ENCODE measurements at regions not wholly inside any gene's neighbourhood (a gene's known extent, or its start where the extent isn't known, plus 50 kb on each side); places are given as distances from the start of the nearest gene placed in this dataset.
"Not testable (repeated sequence)": the region's sequence is repeated elsewhere in the genome, so short reads cannot be mapped to it uniquely, and the experiment has no call there.

- peak; percentile 33 for DNase-seq
These were observed 291.7 kb upstream of the GATB start for GRCh38 chr4:152052451-152053057.

DNA sequence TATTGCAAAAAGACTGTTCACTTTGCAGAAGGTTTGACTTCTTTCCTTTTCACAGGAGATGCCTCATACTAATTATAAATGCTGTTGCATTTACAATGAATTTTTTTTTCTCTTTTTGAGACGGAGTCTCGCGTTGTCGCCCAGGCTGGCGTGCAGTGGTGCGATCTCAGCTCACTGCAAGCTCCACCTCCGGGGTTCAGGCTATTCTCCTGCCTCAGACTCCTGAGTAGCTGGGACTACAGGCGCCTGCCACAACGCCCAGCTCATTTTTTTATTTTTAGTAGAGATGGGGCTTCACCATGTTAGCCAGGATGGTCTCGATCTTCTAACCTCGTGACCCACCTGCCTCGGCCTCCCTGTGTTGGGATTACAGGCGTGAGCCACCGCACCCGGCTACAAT lies 290.5 kb upstream of the GATB start:
- DNase-seq, result not testable (repeated sequence)

DNA sequence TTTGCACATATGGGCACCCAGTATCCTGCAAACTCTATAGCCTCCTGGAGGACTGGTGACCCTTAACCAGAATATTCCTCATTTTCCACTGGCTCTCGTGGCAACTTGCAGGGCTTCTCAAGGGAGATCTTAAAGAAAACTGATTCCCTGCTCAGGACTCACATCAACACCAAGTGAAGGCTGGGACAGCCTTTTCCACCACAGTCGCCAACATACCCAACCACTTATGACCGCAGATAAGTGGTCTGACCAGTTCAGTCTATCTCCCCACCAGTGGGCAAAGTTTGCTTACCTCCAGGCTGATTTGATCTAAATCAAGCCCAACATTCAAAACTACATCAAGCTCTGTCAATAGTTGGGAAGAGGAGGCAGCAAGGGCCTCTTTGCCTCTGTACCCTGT lies 289.3 kb upstream of the GATB start:
- no peak for DNase-seq

GRCh38 chr4:152047451-152047850 lies 286.6 kb upstream of the GATB start:
- DNase-seq, result no peak

- DNase-seq, result peak; percentile 35
These were observed 285.2 kb upstream of the GATB start for GRCh38 chr4:152045807-152046571.

- DNase-seq, result no peak
These were observed 284.6 kb upstream of the GATB start for GRCh38 chr4:152045449-152045806.

- no peak for DNase-seq
These were observed 283.7 kb upstream of the GATB start for GRCh38 chr4:152044331-152045036.

DNA sequence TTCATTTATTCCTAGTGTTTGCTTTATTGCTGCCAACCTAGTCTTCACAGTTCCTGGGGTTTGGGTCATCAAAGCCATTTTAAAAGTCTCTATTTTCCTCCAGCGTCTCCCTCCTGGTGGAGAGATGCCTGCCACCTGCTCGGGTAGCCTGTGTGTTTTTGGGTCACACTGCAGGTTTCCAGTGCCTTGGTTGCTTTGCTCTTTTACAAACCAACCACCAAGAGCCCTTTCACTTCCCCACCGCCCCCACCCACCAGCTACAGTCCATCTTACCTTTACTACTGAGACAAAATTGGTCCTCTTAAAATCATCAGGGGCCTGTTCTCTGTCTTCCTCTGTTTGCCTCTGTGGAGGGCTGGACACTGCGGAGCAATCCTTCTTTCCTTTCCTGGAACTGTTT lies 280.5 kb upstream of the GATB start:
- DNase-seq, result no peak

GRCh38 chr4:152039691-152040090 lies 278.9 kb upstream of the GATB start:
- no peak for DNase-seq

DNA sequence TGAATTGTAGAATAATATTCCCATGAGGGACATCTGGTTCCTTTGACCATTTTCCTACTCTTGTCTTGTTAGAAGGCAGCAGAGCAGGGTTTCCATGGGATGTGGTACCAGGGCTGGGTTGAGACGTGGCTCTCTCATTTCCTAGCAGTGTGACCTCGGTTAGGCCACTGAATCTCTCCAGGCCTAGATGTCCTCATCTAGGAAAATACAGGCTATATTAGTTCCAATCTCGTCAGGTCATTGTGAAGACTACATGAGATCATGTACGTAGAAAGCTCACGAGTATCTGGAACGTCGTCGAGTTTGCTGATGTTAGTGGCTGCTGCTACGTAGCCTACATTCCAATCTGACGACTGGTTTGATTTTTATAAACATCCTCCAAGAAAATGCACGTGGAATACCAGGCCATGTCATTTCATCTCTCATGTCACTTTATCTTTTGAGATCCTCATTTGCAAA lies 278.2 kb upstream of the GATB start:
- DNase-seq, result no peak

GRCh38 chr4:152038238-152038637 lies 277.4 kb upstream of the GATB start:
- no peak for DNase-seq

DNA sequence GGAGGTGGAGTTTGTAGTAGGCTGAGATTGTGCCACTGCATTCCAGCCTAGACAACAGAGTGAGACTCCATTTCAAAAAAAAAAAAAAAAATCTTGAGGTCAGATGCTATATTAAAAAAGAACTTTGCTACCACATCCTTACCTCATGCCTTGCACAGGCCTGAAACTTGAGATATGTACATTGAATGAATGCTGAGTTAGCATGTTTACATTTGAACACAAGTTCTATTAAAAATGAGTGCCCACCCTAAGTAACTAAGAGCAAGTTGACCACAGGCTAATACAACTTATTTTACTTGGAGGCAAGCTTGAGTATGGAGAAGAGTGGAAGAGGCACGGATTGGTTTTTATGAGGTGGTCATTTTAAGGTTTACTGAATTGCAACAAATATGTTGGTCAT lies 276.6 kb upstream of the GATB start:
- DNase-seq, result no peak

DNA sequence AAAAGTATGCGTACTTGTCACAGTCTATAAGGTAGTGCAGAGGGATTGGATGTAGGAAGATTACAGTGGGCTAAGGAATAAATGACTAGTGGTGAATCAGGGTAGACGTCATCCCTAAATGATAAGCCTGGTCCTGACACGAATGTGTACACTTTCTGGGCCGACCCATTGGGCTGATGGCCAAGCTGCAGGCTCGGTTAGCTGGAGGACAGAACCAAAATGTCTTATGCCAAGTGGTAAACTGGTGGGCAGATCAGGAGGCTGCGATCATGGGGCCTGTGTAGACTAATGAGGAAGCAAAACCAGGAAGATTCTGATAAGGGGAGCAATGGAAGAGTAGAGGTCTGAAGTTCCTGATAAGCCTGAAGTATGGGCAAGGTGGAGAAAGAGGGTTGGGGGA lies 272.8 kb upstream of the GATB start:
- DNase-seq, result no peak

GRCh38 chr4:152032722-152033131 lies 271.9 kb upstream of the GATB start:
- no peak for DNase-seq

GRCh38 chr4:152029631-152030030 lies 268.8 kb upstream of the GATB start:
- DNase-seq, result peak; percentile 22

DNA sequence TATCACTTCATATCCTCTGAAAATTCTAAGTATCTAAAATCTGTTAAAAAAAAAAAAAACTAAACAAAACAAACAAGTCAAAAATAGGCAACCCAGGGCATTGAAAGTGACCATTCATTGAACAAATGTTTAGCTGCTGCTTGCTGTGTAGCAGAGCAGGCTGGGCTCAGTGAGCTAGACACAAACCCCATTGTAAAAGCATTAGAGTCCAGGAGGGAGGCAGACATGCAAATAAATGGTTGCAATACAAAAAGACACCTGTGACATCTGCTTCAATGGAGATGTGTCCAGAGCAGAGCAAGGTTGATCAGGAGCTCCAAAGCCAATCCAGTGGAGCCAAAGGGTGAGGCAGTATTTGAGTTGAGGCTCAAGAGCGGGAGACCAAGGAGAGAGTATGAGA lies 267.3 kb upstream of the GATB start:
- DNase-seq, result no peak

DNA sequence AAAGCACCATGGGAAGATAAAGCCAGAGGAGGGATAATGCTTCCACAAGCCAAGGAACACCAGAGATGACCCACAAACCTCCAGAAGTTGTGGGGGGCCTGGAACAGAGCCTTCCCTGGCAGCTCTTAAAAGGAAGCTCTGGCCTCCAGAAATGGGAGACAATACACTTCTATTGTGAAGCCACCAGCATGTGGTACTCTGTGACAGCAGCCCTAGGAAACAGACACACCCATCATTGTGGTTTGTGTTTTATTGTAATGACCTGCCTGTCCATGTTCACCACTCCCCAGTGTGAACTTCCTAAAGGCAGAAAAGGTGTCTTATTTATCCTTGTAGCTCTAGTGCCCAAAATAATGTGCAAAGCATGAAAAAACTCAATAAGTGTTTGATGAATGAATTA lies 264.1 kb upstream of the GATB start:
- DNase-seq, result no peak

DNA sequence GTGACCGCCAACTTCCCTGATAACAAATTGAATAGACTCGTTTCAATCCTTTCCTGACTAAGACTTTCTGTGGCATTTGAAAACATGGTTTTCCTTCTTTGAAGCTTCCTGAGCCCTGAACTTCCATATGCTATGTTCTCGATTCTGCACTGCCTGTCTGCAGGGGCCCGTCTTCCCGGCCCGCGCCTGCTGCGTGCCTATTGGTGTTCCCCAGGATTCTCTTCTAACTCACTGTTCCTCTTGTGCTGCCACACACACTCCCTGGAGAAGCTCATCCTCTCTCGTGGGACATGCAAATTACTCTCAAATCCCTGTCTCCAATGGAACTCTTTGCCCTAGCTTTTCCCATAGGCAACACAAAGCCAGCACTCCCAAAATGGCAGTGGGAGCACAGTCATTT lies 262.9 kb upstream of the GATB start:
- DNase-seq, result no peak

DNA sequence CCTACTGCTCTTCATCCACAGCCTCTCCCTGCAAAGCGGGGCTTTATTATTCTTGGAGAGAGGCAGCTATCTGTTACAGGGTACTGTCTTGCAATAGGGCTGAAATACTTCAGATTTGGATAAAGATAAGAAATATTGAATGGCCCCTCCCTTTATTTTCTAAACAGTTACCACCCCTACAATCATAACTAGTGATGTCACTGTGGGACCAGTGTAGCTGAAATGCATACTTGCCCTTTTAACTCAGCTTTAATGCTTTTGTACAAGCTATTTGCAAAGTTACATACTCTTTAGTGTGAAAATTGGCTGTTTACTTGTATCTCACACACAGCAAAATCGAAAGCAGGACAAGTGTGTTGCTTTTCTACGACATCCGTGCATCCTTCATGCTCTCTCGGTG lies 261.7 kb upstream of the GATB start:
- no peak for DNase-seq

DNA sequence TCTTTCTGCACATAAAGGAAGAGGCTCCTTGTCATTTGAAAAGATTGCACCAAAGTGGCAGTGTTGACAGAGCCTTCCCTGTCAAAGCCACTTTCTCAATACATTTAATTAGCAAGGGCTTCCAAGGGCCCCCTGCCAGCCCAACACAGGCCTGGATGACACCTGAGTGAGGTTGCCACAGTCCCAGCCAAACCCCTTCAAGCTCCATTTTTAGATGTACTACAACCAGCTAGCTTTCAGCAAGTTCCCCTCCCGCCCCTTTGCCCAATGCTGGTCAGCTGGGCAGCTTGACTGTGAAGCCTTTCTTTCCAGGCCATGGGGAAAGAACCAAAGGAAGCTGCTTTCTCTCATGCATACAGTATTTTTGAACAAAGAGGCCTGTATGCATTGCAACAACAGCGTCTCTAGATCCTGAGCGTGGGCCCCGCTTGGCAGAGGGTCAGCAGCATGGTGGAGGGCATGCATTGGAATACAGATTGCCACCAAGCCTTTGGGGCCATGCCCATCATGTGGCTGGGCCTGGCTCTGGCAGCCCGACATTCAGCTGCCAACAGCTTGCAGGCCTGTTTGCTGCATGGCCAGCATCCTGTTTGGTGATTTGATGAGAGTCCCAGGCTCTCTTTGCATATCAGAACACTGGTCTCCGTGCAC lies 261.1 kb upstream of the GATB start:
- DNase-seq, result no peak

DNA sequence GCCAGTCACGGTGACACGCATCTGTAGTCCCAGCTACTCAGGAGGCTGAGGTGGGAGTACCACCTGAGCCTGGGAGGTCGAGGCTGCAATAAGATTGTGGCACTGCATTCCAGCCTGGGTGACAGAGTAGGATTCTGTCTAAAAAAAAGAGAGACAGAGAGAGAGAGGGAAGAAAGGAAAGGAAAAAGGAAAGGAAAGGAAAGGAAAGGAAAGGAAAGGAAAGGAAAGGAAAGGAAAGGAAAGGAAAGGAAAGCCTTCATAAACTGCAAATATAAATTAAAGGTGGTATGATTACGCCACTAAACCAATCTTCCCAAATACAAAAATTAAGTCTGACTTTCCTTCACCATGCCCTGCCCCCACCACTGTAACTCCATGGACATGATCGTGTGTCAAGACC lies 259.3 kb upstream of the GATB start:
- DNase-seq, result no peak

DNA sequence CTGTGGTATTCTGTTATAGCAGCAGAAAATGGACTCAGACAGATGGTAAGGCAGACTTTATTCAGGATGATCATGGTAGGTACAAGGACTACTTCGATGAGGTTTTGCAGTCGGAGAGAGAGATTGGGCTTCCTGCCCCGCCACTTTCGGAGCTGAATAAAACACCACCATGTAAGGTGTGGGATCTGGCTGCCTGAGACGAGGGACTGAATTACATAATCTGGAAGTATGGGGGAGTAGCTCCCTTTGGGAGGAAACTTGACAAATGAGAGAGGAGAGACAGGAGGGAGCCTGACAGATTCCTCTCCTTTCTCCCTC lies 255.5 kb upstream of the GATB start:
- no peak for DNase-seq

- peak; percentile 4 for DNase-seq
These were observed 254.9 kb upstream of the GATB start for GRCh38 chr4:152015597-152016302.
